IMR-90 (cell line): ENCODE measurements at regions not wholly inside any gene's neighbourhood (a gene's known extent, or its start where the extent isn't known, plus 50 kb on each side); places are given as distances from the start of the nearest gene placed in this dataset.

Experiments
- ATAC-seq: fragments of 200-7000 bp; cut with Tn5 transposase; 2 replicates; pipeline ENCODE4 v1.9.1; 2020; ENCODE audit warnings: low read depth, mild to moderate bottlenecking, moderate library complexity
- BruUV-seq: library from RNA; stranded (reverse); fragments of 400-500 nt; replicated peaks from 2 replicates; lab custom pipeline; 2021; lab: Mats Ljungman, UMichigan
- CTCF ChIA-PET: fragments of 300-600 bp; formaldehyde crosslinking; extraction: SDS; loops from one replicate; lab custom pipeline; 2021; ENCODE audit warnings: antibody characterized with exemption; lab: Yijun Ruan, JAX
- POLR2A ChIA-PET: fragments of 300-600 bp; sonication (Branson Sonifier 250); formaldehyde crosslinking; loops from one replicate; lab custom pipeline; 2022; ENCODE audit warnings: antibody characterized with exemption; ENCODE audit not compliant: unreplicated experiment; lab: Charles Lee
- DNase-seq: peaks from one replicate; pipeline ENCODE4 v3.0.0; 2013
- H2AFZ ChIP-seq: replicated peaks from 2 replicates; pipeline ENCODE3; 2013; ENCODE audit warnings: low read length, mild to moderate bottlenecking; ENCODE audit not compliant: poor library complexity
- H2AK5ac ChIP-seq: 2 replicates; pipeline ENCODE4 v1.6.1; 2013; ENCODE audit warnings: low read depth, low read length, inconsistent platforms
- H2AK9ac ChIP-seq: replicated peaks from 2 replicates; pipeline ENCODE3; 2013; ENCODE audit warnings: mild to moderate bottlenecking, low read depth, low read length, moderate library complexity; ENCODE audit not compliant: poor library complexity
- H2BK120ac ChIP-seq: 2 replicates; pipeline ENCODE4 v1.6.1; 2013; ENCODE audit warnings: low read depth, low read length, inconsistent platforms
- H2BK15ac ChIP-seq: 3 replicates; pipeline ENCODE4 v1.6.1; 2013; ENCODE audit warnings: low read depth, low read length, inconsistent platforms
- H2BK20ac ChIP-seq: 2 replicates; pipeline ENCODE4 v1.6.1; 2013; ENCODE audit warnings: low read depth, mild to moderate bottlenecking, inconsistent platforms, low read length, moderate library complexity
- H2BK5ac ChIP-seq: 2 replicates; pipeline ENCODE4 v1.6.1; 2013; ENCODE audit warnings: mild to moderate bottlenecking, low read depth, low read length, inconsistent platforms; ENCODE audit not compliant: poor library complexity, severe bottlenecking
- H3K14ac ChIP-seq: replicated peaks from 2 replicates; pipeline ENCODE4 v1.6.1; 2013; ENCODE audit warnings: low read depth, low read length, inconsistent platforms
- H3K18ac ChIP-seq: 2 replicates; pipeline ENCODE4 v1.6.1; 2013; ENCODE audit warnings: low read depth, low read length, control low read depth
- H3K23ac ChIP-seq: 2 replicates; pipeline ENCODE4 v1.6.1; 2013; ENCODE audit warnings: low read depth, low read length, inconsistent platforms
- H3K27ac ChIP-seq: 2 replicates; pipeline ENCODE4 v1.5.1; 2013; ENCODE audit warnings: mild to moderate bottlenecking, control low read depth, low read length; ENCODE audit not compliant: insufficient read depth
- H3K27me3 ChIP-seq: 2 replicates; pipeline ENCODE4 v1.6.1; 2013; ENCODE audit warnings: low read length; ENCODE audit not compliant: control insufficient read depth, insufficient read depth
- H3K36me3 ChIP-seq: 2 replicates; pipeline ENCODE4 v1.6.1; 2013; ENCODE audit warnings: low read length, mixed read lengths; ENCODE audit not compliant: control insufficient read depth, insufficient read depth
- H3K4ac ChIP-seq: 2 replicates; pipeline ENCODE4 v1.6.1; 2013; ENCODE audit warnings: low read depth, low read length, inconsistent platforms
- H3K4me1 ChIP-seq: 2 replicates; pipeline ENCODE4 v1.6.1; 2013; ENCODE audit warnings: low read length, mixed read lengths; ENCODE audit not compliant: control insufficient read depth, insufficient read depth
- H3K4me2 ChIP-seq: 2 replicates; pipeline ENCODE4 v1.6.1; 2013; ENCODE audit warnings: low read depth, mild to moderate bottlenecking, control low read depth, low read length, moderate library complexity
- H3K4me3 ChIP-seq: 2 replicates; pipeline ENCODE4 v1.5.1; 2013; ENCODE audit warnings: low read depth, mild to moderate bottlenecking, control low read depth, low read length, moderate library complexity; ENCODE audit not compliant: insufficient read depth
- H3K56ac ChIP-seq: 2 replicates; pipeline ENCODE4 v1.6.1; 2013; ENCODE audit warnings: low read length, inconsistent platforms; ENCODE audit not compliant: insufficient read depth; ENCODE audit errors: extremely low read depth
- H3K79me1 ChIP-seq, 2 experiments: 2 replicates each; pipeline ENCODE4 v1.6.1; 2013; ENCODE audit warnings: low read length in 2 of 2, inconsistent platforms in 1 of 2, low read depth in 1 of 2
- H3K9ac ChIP-seq: 2 replicates; pipeline ENCODE4 v1.6.1; 2013; ENCODE audit warnings: low read depth, low read length, control low read depth
- H3K9me1 ChIP-seq: 2 replicates; pipeline ENCODE4 v1.6.1; 2013; ENCODE audit warnings: low read length, inconsistent platforms; ENCODE audit not compliant: insufficient read depth
- H3K9me3 ChIP-seq: 2 replicates; pipeline ENCODE4 v1.6.1; 2013; ENCODE audit warnings: low read length; ENCODE audit not compliant: control insufficient read depth, insufficient read depth
- H4K20me1 ChIP-seq: 2 replicates; pipeline ENCODE4 v1.6.1; 2013; ENCODE audit warnings: low read length, inconsistent platforms; ENCODE audit not compliant: insufficient read depth
- H4K5ac ChIP-seq: 2 replicates; pipeline ENCODE4 v1.6.1; 2013; ENCODE audit warnings: mild to moderate bottlenecking, low read depth, low read length, control low read depth
- H4K8ac ChIP-seq, 2 experiments: 2 replicates each; pipeline ENCODE4 v1.6.1; 2013; ENCODE audit warnings: low read depth in 2 of 2, low read length in 2 of 2, control low read depth in 1 of 2, inconsistent platforms in 1 of 2
- H4K91ac ChIP-seq: 2 replicates; pipeline ENCODE4 v1.6.1; 2013; ENCODE audit warnings: low read depth, low read length, inconsistent platforms; ENCODE audit not compliant: insufficient read depth
- BHLHE40 ChIP-seq: fragments of 150-350 bp; IDR thresholded peaks from 2 replicates; pipeline ENCODE4 v1.6.1; 2016; ENCODE audit warnings: mild to moderate bottlenecking, low read depth, low read length
- CEBPB ChIP-seq: IDR thresholded peaks from 2 replicates; pipeline ENCODE4 v1.6.1; 2012; ENCODE audit warnings: low read depth, low read length, improper control_type of control experiment
- CHD1 ChIP-seq: IDR thresholded peaks from 2 replicates; pipeline ENCODE4 v1.6.1; 2012; ENCODE audit warnings: low read depth, low read length, improper control_type of control experiment
- CTCF ChIP-seq: conservative IDR thresholded peaks from 2 replicates; pipeline ENCODE4 v1.5.1; 2012; ENCODE audit warnings: mild to moderate bottlenecking, low read depth, low read length, improper control_type of control experiment
- FOS ChIP-seq: fragments of 150-350 bp; IDR thresholded peaks from 2 replicates; pipeline ENCODE4 v1.6.1; 2016; ENCODE audit warnings: low read depth, low read length
- MAFK ChIP-seq: IDR thresholded peaks from 2 replicates; pipeline ENCODE4 v1.6.1; 2012; ENCODE audit warnings: low read depth, low read length, improper control_type of control experiment
- MAZ ChIP-seq: IDR thresholded peaks from 2 replicates; pipeline ENCODE4 v1.6.1; 2012; ENCODE audit warnings: low read depth, mild to moderate bottlenecking, low read length, improper control_type of control experiment, moderate library complexity, borderline replicate concordance
- MXI1 ChIP-seq: IDR thresholded peaks from 2 replicates; pipeline ENCODE4 v1.6.1; 2012; ENCODE audit warnings: low read depth, mild to moderate bottlenecking, low read length, moderate library complexity, borderline replicate concordance
- NFE2L2 ChIP-seq: fragments of 150-350 bp; IDR thresholded peaks from 2 replicates; pipeline ENCODE4 v1.6.1; 2016; ENCODE audit warnings: low read depth, mild to moderate bottlenecking, low read length
- POLR2A ChIP-seq: IDR thresholded peaks from 2 replicates; pipeline ENCODE4 v1.6.1; 2012; ENCODE audit warnings: mild to moderate bottlenecking, low read depth, low read length
- RAD21 ChIP-seq: IDR thresholded peaks from 2 replicates; pipeline ENCODE4 v1.6.1; 2012; ENCODE audit warnings: low read length, improper control_type of control experiment
- RCOR1 ChIP-seq: IDR thresholded peaks from 2 replicates; pipeline ENCODE4 v1.6.1; 2012; ENCODE audit warnings: mild to moderate bottlenecking, low read length, improper control_type of control experiment; ENCODE audit not compliant: insufficient replicate concordance
- RFX5 ChIP-seq: IDR thresholded peaks from 2 replicates; pipeline ENCODE4 v1.8.0; 2012; ENCODE audit warnings: low read depth, mild to moderate bottlenecking, low read length, moderate library complexity
- SMC3 ChIP-seq: fragments of 150-350 bp; IDR thresholded peaks from 2 replicates; pipeline ENCODE4 v1.6.1; 2016; ENCODE audit warnings: low read depth, mild to moderate bottlenecking, antibody characterized with exemption, low read length, moderate library complexity
- WGBS, 2 experiments: methylation state at CpG; one replicate each; pipeline versions ENCODE4 v1.1.5 to v1.1.7; 2013; ENCODE audit warnings: missing lambda C conversion rate in 2 of 2; ENCODE audit not compliant: insufficient read length in 1 of 2; ENCODE audit errors: extremely low coverage in 2 of 2; 5-methylcytosine and 5-hydroxymethylcytosine counted together
- dilution Hi-C: fragments of 300-500 bp; cut with HindIII; formaldehyde crosslinking; loops from one replicate; pipeline ENCODE4 v1.14.3; 2018; ENCODE audit warnings: low sequenced_read_pairs; ENCODE audit not compliant: unreplicated experiment
- in situ Hi-C: fragments of 300-500 bp; cut with MboI; formaldehyde crosslinking; loops from 3 replicates; pipeline ENCODE4 v1.14.3; 2019; ENCODE audit warnings: low sequenced_read_pairs, inconsistent platforms, mixed read lengths
- intact Hi-C: fragments of 100-400 bp; cut with micrococcal nuclease; formaldehyde crosslinking; loops from 2 replicates; pipeline ENCODE4 v1.10.0; 2022
- TF ChIP-seq, protein P1 (sequence below): fragments of 150-350 bp; IDR thresholded peaks from 2 replicates; pipeline ENCODE4 v1.6.1; 2016; ENCODE audit warnings: low read depth, mild to moderate bottlenecking, low read length, moderate library complexity, borderline replicate concordance
- TF ChIP-seq, protein P2 (sequence below): fragments of 150-350 bp; IDR thresholded peaks from 2 replicates; pipeline ENCODE4 v1.6.1; 2017; ENCODE audit warnings: mild to moderate bottlenecking, antibody characterized with exemption, low read length, low read depth

DNA sequence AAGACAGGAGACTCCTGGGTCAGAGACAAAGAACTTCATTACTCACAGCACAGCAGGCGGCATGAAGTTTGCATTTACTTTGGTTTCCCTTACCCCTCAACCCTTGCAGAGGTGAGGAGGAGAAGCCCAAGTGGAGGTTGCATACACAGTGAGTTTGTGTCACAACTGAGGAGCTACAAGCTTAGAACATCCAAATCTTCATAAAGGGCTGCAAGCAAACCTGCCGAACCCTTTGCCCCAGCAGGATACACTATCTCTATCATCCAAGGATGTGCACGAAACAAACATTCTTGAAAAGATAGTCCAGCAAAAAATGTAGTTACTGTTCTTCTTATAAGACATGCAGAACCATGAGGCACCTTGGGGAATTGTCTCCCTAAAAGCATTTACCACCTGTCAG, 493.5 kb downstream of the SETD4 start:
- Histone ChIP-seq H4K5ac (no peak overlapping the region), H2BK15ac (no peak overlapping the region), H3K27me3 (no peaks in the 10 kb centered on the region), H3K4me1 (peaks cover 15% of the 10 kb centered on the region), H2BK120ac (no peak overlapping the region), H4K91ac (no peak overlapping the region), H3K4me2 (no peak overlapping the region), H3K56ac (no peak overlapping the region), H3K4me3 (no peak overlapping the region), H3K23ac (no peak overlapping the region), H3K36me3 (no peaks in the 10 kb centered on the region), H4K8ac (no peak overlapping the region), H3K9me3 (no peaks in the 10 kb centered on the region; the same call in 1 of the 2 replicates), H3K79me1 (0 out of 4 replicates have a peak, but pooled peaks cover 0 to 3% of the 10 kb centered on the region in 2 experiments), H4K20me1 (no peaks in the 10 kb centered on the region), H2AFZ (no peak overlapping the region), H3K9me1 (peaks cover 18% of the 10 kb centered on the region), H3K4ac (no peak overlapping the region), H2AK9ac (no peak overlapping the region), H3K27ac (no peak overlapping the region), H2BK20ac (no peak overlapping the region), H3K18ac (no peak overlapping the region), H3K14ac (no peak overlapping the region), H2AK5ac (no peak overlapping the region), H2BK5ac (no peak overlapping the region), H3K9ac (no peak overlapping the region)
- no TSS peak for BruUV-seq
- DNase-seq (no peak), ATAC-seq (no peak)
- intact Hi-C loops (no loop called here), in situ Hi-C loops (no loop called here), dilution Hi-C loops (no loop called here)
- ChIA-PET POLR2A (no interaction called here), CTCF (no interaction called here)
- 80% methylated on average over 1 of the region's 3 CpGs; no CpG with 5 or more reads in 1 of the 2 experiments for WGBS, 2 experiments
- TF ChIP-seq FOS (no peak), RFX5 (no peak), RAD21 (no peak), BHLHE40 (no peak), MXI1 (no peak), CEBPB (no peak), SMC3 (no peak), POLR2A (no peak), MAFK (no peak), CHD1 (no peak), RCOR1 (no peak), NFE2L2 (no peak), CTCF (no peak), MAZ (no peak)
- TF ChIP-seq, protein P1, sequence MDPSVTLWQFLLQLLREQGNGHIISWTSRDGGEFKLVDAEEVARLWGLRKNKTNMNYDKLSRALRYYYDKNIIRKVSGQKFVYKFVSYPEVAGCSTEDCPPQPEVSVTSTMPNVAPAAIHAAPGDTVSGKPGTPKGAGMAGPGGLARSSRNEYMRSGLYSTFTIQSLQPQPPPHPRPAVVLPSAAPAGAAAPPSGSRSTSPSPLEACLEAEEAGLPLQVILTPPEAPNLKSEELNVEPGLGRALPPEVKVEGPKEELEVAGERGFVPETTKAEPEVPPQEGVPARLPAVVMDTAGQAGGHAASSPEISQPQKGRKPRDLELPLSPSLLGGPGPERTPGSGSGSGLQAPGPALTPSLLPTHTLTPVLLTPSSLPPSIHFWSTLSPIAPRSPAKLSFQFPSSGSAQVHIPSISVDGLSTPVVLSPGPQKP: no peak
- TF ChIP-seq, protein P2, sequence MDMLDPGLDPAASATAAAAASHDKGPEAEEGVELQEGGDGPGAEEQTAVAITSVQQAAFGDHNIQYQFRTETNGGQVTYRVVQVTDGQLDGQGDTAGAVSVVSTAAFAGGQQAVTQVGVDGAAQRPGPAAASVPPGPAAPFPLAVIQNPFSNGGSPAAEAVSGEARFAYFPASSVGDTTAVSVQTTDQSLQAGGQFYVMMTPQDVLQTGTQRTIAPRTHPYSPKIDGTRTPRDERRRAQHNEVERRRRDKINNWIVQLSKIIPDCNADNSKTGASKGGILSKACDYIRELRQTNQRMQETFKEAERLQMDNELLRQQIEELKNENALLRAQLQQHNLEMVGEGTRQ: no peak
